ENCODE measurements at regions not wholly inside any gene's neighbourhood (a gene's known extent, or its start where the extent isn't known, plus 50 kb on each side); places are given as distances from the start of the nearest gene placed in this dataset.

DNA sequence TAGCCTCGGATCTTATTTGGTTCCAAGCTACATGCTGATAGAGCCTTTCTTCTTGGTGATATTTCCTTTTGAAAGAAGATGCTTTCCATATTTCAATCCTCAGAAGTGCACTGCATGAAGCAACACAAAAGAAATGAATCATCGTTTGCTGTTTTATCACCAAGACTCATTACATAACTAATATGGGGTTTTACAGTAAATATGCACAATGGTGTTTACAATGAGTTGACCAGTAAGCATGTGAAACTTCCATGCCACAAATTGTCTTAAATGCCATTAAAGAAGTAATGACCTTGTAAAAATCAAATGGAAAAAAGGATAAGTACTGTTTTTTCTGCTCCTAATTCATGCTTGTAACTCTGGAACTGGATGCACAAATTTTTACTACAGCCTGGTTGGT, 1017.0 kb upstream of the GHITM start:
- TF ChIP-seq, protein P1, sequence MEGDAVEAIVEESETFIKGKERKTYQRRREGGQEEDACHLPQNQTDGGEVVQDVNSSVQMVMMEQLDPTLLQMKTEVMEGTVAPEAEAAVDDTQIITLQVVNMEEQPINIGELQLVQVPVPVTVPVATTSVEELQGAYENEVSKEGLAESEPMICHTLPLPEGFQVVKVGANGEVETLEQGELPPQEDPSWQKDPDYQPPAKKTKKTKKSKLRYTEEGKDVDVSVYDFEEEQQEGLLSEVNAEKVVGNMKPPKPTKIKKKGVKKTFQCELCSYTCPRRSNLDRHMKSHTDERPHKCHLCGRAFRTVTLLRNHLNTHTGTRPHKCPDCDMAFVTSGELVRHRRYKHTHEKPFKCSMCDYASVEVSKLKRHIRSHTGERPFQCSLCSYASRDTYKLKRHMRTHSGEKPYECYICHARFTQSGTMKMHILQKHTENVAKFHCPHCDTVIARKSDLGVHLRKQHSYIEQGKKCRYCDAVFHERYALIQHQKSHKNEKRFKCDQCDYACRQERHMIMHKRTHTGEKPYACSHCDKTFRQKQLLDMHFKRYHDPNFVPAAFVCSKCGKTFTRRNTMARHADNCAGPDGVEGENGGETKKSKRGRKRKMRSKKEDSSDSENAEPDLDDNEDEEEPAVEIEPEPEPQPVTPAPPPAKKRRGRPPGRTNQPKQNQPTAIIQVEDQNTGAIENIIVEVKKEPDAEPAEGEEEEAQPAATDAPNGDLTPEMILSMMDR (IDR thresholded peaks at IDR 0.05), result no peak
- no peak for TF ChIP-seq POLR2A (IDR thresholded peaks at IDR 0.05)

Measured in heart left ventricle (tissue), 13 donors.